EH (cell line): ENCODE measurements at regions not wholly inside any gene's neighbourhood (a gene's known extent, or its start where the extent isn't known, plus 50 kb on each side); places are given as distances from the start of the nearest gene placed in this dataset.

ENCODE experiments used
- DNase-seq: peaks from one replicate; pipeline ENCODE4 v3.0.0-alpha.2; 2015; ENCODE audit warnings: low read depth

DNA sequence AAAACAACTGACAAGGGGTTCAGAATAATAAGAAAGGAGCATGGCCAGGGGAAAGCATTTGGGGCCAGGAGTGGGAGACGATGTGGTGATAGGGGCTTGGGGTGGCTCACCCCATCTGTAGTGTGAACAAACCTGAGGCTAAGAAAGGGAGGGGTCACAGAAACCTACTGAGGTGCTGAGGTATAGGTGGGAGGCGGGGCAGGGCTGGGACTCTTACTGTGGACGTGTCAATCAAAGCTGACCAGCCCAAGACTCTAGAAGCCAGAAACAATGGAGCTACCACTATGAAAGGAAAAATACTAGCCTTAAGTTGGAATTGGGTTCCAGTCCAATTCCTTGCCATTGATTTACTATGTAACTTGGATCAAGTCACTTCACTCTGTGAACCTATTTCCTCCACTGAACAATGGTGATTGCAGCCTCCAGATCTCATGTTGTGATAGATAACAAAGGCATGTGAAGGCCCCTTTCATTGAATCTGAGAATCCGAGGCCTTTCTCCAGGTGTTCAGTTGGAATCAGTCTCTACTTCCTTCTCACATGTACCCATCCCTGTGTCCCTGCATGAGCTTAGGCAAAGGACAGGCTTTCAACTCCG lies 260.9 kb upstream of the HES1 start:
- DNase-seq: no peak

DNA sequence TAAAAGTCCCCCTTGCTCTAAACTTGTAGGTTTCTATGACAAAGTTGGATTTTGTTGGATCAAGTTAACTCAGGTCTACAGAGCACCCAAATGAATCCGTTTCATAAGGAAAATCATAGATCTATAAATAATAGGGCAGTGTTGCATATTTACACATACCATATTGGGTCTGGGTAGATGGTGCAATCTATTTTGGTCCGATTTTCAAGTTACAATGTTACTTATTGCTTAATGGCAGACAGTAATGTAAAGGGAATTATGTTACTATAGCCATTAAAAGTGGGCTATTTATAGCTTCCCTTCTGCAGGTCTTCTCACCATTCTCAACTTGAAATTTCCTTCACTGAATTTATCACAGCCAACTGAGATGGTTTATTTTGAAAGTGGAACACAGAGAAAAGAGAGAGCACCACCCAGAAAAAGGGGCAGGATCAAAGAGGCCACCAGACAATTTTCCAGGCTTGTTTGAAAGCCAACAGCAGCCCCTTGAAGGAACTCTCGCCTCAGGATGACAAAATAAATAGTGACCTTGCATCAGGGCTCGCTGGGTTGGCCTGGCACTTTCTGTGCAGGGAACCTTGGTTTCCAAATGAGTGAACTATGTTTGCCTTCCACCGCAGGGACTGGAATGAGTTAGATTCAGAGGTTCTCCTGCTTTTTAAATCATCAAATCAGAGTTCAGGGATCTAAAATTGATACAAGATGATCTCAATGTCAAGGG lies 260.2 kb upstream of the HES1 start:
- no peak for DNase-seq

DNA sequence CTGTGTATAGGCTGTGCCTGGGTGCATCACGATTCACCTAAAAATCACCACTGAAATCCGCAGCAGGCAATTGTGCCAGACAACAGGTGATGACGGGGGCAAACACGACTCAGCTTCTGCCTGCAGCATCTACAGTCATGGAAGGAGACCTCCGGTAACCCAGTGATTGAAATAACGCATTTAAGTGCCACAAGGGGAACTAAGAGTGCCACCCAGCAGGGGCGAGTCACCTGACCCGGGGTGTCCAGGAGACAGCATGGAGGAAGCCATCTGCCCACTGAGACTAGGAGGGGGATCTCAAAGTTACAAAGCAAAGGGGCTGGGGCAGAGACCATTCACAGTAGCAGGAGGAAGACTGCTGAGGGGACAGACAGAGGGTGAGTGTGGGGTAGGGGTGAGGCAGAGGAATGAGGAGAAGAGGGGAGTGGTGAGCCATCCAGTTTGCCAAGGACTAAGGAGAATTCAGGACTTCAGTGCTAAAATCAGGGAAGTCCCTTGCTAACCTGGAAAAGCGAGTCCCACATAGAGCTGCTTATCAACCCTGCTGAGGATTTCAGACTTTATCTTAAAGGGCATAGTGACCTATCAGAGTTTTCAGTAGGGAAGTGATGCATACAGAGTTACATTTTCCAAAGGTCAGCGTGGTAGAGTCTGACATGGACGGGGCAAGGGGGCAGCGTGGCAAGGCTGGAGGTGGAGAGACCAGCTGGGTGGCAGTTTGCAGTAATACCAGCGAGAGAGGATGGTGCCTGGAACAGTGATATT lies 256.7 kb upstream of the HES1 start:
- no peak for DNase-seq

DNA sequence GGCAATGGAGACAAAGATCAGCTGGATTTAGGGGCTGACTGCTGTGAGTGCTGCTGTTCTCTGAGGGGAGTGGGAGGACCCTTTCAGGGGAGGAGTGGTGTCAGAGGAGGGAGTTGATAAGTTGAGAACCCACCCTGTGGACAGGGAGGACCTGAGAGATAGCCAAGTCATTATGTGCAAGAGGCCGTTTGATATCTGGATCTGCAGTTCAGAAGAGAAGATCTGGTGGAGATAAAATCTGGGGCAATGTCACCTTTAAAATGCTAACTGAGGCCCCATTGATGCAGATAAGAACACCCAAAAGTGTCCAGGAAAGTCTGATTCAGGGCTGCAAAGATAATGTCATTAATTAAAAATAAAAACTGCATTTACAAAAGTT lies 256.1 kb upstream of the HES1 start:
- DNase-seq: no peak

DNA sequence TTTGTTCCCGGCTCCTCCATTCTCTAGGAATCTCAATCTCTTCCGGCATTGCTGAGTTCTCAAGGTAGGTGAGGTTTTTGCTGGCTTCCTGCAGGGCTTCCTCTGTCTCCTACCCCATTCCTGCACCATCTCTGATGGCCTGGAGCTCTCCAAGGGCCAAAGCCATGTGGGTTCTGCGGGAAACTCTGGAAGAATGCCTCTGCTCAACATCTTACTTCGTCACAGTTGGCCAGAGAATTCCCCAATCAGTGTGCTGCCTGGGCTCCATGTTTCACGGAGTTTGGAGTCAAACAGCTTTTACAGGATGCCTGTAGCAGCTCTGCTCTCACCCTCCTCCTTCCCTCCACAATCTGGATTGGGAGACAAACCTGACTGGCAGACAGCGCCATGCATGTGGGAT lies 253.9 kb upstream of the HES1 start:
- no peak for DNase-seq

DNA sequence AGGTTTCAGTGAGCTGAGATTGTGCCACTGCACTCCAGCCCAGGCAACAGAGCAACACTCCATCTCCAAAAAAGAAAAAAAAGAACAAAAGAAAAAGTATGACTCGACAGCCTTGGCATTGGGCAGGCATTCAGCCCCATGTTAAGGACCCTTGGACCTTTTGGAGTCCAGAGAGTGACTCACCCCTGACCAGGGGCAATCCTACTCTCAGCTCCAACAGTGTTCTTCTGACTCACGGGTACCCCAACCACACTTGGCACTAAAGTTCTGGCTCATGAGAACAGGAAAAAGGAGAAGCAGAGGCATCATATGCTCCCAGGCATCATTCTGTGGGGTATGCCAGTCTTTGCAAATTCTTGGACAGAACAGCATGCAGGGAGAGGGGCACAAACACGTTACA lies 252.4 kb upstream of the HES1 start:
- peak; percentile 22 for DNase-seq

DNA sequence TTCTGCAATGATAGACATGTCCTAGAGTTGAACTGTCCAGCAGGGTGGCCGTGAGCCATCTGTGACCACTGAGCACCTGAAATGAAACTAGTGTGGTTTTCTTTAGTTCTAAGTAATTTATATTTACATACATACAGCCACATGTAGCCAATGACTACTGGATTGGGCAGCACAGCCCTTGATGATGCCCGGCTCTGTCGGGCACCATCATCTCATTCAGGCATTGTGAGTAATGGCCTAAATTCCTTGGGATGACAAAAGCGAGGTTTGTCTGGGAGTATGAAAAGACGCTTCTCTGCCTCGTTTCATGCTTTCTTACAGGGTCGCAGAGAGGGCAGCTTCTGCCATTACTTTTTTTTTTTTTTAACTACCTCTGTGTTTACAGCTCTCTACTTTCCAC lies 251.9 kb upstream of the HES1 start:
- no peak for DNase-seq

DNA sequence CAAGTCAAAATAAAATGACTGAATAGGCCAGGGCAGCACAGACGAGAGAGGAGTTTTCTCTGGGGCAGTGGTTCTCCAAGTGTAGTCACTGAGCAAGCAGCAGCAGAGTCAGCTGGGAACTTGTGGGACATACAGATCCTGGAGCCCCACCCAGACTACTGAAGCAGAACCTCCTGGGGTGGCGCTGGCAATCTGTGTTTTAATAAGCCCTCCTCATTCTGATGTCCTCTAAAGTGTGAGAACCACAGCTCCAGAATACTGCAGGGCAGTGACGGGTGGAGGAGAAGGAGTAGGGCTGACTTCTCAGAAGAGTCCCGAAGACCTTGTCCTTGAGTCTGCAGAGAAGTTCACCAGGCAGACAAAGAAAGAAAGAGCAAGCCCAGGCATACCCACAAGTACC lies 251.3 kb upstream of the HES1 start:
- DNase-seq: no peak

DNA sequence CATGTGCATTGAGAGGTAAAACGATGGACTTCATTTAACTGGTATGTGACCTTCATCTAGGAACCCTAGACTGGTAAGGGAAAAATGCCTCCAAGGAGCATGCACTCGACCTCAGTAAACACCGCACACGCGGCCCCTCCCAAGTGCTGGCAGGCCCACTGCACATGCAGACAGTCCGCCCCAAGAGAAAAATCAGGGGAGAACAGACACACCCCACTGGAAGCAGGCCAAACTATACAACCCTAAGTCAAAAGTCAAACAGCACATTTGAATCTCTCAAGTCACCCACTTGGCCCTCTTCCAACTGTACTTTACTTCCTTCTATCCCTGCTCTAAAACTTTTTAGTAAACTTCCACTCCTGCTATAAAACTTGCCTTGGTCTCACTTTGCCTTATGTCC lies 250.1 kb upstream of the HES1 start:
- no peak for DNase-seq

DNA sequence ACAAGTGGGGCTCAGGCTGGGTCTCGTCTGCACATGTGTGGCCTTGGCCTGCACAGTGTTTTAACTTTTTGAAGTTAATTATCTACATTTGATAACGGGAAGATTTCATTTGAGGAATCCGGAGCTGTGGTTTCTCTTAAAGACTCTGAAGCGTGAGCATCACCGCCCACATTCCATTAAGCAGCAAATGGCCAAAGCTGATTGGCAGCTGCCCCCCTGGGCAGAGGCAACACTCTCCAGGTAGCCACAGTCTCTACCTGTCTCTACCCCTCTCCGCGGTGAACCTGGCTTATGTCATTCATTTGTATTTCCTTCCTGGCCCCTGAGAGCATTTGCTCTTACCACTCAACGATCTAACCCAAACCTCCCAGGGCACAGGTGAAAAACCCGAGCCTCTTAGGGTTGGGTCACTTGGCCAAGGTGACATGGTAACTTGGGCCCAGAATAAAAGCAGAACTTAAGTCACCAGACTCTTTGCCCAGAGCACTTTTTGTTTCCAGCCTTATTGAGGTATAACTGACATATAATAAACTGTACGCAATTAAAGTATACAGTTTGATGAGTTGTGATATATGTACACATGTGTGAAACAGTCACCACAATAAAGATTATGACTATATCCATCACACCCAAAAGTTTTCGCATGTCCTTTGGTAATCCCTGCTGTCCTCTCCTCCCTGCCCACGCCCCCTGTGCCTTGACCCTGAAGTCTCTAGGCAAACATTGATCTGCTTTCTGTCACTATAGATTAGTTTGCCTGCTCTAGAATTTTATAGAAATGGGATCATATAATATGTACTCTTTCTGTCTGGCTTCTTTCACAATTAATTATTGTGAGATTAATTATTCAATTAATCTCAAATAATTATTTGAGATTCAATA lies 245.7 kb upstream of the HES1 start:
- no peak for DNase-seq

DNA sequence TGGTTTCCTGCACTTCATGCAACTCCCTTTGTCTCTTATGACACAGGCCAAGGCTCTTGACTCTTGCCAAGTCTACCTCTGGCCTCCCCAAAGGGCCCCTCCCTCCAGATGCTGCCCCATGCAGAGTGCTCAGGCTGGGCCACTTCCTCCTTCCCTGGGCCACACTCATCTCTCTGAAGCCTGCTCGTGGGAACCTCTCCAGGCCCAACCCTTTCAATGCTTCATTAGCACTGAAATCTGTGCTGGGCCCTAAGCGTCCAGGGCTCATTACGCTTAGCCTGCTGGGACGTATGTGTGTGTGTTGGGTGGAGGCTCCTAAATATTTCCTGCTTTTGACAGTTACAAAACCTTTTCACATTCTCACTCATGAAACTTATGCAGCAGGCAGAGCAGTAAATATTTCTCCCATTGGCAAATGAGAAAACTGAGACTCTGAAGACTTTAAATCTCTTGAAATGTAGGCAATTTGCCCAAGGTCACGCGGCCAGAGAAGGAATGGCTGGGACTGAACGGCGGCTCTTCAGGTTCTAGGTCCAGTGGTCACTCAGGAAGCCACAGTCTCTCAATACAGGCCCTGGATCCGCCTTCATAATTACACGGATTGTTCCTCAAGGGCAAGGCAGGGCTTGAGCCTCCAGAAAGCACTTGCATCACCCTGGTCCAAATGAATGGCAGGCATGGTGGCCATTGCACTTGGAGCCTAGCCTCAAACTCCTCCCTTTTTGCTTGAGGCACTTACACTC lies 241.7 kb upstream of the HES1 start:
- DNase-seq: no peak

DNA sequence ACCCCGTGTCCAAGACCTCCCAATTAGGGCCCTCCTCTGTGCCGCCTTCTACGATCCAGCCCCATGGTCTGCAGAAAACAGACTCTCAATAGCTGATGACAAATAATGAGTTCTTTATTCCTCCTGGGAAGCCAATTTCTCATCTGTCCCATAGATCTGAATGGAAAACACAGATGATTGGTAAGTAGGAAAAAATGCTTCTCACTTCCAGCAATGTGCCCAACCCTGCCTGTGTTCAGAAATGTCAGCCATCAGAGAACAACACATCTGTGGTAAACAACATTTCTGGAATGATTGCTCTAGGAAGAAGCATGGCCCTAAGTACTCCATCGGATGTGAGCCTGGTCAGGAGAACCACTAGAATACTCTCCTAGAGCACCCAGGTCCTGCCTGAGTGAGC lies 240.5 kb upstream of the HES1 start:
- DNase-seq: no peak

DNA sequence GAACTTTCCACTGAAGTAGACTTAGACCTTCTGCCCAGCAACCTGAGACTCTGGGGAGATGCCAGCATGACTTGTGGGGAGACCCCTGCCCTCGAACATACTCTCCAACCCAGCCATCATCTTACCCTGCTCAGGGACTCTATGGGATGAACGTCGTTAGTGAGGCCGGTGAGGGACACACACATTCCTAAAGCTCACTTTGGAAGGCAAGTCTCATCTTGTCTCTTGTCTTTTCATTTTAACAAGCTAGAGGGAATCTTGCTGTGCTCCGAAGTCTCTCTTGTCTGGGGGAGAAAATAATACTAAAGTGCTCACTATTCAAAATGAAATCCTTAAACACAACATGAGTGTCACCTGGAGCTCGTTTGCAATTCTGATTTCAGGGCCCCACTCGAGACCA lies 239.5 kb upstream of the HES1 start:
- no peak for DNase-seq

DNA sequence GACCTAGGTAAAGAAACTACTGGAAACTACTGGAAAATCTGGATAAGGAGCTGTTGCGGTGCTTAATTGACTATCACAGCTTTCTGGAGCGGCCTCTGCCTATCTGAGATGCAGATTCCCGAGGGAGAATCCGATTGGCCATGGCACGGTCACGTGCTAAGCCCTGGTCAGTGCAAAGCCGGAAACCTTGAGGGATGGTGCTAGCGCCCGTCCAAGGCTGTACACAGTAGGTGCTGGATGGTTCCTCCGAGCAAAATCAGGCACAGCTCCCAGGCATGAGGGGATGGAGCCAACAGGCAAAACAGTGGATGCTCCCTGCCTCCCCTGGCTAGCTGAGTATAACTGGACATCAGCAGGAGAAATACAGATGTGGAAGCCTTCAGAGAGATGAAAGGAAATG lies 238.7 kb upstream of the HES1 start:
- no peak for DNase-seq

DNA sequence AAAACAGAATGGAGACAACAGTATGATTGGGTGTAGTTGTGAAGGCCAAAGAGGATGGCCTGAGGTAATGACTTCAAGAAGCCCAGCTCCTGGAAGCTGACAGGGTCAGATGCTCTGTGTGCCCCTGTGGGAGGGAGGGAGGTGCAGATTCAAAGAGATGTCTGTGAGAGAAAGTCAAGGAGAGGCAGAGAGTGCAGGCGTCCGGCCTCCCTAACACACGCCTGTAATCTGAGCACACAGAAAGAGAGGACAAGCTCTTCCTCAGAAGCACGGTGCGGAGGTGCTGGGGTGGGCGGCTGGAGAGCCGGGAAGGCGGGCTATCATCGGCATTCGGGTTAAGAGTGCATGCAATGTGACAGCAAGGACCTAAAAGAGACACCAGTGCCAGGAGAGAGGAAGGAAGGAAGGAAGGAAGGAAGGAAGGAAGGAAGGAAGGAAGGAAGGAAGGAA lies 238.2 kb upstream of the HES1 start:
- DNase-seq: no peak

DNA sequence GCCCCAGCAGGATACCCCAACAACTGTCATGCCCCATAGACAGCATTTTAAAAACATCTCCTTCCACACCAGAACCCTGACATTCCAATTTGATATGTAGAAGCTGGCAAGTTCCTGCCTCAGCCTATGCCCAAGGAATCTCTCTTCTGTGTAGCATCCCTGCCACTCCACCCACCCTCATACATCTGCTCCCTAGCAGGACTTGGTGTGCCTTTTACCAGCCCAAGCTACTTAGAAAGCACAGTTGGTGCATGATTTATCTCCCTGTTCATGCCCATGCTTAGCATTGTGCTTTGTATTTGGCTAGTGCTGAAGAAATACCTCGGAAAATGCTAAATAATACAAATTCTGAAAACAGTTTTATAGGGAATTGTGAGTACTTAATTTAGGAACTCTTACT lies 236.9 kb upstream of the HES1 start:
- DNase-seq: no peak

DNA sequence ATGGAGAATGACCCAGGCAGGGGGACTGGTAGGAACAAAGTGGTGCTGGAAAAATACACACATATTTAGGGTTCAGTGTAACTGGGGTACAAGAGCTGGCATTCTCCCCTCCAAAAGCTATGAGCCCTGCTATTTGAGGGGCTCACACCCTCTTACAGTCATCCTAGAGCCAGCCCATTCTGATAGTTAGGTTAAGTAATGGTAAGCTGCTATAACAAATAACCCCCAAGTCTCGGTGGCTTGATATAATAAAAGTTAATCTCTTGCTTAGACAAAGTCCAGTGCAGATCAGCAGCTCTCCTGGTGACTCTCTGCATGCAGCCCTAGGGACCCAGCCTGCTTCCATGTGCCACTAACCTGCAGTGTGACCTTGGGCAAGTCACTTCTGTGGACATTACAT lies 234.9 kb upstream of the HES1 start:
- no peak for DNase-seq

DNA sequence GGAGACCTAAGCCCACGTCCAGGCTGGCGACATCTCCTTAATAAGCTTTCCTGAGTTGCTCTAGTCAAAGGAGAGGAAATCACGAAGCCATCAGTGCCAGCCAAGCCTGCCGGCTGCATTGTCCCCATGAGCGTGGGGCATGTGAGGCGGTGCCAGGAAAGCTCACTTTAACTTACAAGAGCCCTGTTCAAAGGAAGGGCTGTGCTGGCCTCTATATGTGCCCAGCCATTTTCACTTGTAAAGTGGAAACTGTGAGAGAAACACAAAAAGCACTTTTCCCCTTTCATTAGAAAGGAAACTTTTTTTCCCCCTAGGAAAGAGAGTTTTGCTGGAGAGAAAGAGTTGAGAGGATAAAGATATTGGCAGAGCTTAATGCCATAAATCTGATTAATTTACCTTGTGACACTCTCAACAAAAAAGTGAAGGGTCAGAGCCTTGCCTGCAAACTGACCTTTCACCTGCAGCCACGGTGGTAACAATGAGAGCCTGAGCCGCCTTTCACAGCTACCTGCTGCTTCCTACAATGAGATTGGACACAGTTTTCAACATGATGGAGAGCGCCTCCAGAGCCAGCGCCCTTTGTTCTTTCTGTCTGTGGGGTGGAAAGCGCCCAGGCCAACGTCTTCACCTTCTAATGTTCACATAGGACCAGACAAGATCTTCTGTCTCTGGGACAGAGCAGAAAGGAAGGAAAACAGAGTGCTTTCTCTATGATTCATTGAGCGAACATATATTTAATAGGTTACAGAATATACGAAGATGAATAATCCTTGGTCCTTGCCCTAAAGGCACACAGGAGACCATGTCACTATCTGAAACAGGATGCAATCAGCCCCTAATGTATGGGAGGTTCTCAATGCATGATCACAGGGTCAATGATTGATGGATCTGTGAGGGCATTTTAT lies 233.1 kb upstream of the HES1 start:
- DNase-seq: no peak

DNA sequence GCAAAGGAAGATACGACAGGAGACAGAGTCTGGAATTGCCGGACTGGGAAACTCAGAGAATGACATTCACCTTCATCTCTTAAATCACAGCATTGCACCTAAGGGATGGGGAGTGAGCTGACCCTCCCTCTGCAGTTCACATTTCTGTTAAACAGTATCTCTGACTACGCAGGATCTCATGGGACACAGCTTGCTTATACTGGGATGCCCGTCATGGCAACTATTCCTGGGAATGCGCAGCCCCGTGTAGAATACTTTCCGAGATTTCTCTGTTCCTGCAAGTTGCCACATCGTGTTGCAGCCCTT lies 232.5 kb upstream of the HES1 start:
- DNase-seq: no peak

DNA sequence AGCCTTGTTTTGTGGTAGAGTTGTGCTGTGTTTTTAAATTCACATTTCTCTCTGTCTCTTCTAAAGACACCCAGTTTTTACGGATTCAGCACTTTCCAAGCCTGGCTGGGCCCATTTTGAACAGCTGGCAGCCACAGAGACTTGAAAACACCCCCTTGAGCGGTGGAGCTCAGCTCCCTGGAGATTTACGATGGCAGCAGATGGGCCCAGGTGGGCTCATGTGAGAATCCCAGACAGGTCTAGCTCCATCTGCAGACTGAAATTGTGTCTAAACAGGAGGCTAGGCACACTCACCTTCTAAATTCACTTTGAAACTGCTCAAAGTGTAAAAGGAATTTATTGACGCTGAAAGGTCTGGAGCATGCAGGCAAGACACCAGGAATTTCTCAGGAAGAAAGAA lies 232.0 kb upstream of the HES1 start:
- no peak for DNase-seq
